HG03139 (cell line): ENCODE measurements at regions not wholly inside any gene's neighbourhood (a gene's known extent, or its start where the extent isn't known, plus 50 kb on each side); places are given as distances from the start of the nearest gene placed in this dataset.
"Not testable (repeated sequence)": the region's sequence is repeated elsewhere in the genome, so short reads cannot be mapped to it uniquely, and the experiment has no call there.

Experiments used
- ATAC-seq: cut with Tn5 transposase; IDR thresholded peaks from one replicate; pipeline ENCODE4 v1.9.1; 2021; ENCODE audit not compliant: unreplicated experiment

- ATAC-seq = no peak
Observed at GRCh38 chr1:105467549-105467948, 1588.9 kb upstream of the PRMT6 start.

GRCh38 chr1:105470541-105470940 is 1585.9 kb upstream of the PRMT6 start:
- not testable (repeated sequence) for ATAC-seq

DNA sequence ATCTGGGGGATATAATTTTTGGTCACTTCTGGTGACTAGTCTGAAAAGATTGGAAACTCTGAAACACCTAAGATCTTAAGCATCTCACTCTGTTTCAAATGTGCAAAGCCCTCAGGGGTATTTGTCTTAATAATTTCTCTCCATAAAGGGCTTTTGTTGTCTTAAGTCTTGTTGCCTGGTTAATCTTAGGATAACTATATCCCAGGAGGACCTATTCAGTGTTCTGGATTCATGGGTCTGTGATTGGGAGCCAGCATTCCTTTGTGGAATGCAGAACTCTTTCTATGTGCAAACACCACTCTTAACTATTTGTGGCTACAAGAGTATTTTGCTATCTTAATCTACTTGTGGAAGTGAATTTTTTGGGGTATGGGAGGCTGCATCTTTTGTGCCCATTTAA is 1573.0 kb upstream of the PRMT6 start:
- no peak for ATAC-seq

DNA sequence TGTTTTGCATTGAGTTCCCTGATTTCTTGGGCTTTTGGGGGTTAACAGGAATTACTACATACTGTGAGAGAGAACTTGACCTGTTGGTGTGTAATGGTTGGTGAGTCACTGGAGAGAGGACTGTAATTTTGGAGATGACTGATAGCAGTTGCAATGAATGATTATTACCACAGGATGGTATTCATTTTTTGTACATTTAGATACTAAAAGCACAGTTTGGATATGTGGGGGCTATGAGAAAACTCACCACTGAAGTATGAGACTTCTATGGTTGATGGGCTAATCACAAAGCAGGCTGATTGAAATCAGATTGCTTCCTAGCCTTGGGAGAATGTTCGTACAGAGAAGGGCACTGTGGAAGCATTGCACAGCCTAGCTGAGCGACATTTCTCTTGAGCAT is 1571.3 kb upstream of the PRMT6 start:
- ATAC-seq = no peak

DNA sequence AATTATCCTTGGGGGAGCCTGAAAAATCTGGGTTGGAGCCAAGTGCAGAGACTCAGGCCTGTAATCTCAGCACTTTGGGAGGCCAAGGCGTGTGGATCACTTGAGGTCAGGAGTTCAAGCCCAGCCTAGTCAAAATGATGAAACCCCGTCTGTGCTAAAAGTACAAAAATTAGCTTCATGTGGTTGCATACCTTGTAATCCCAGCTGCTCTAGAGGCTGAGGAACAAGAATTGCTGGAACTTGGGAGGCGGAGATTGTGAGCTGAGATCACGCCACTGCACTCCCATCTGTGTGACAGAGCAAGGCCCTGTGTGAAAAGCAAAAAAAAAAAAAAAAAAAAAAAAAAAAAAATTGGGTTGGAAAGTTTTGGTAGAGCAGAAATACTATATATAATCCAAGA is 1563.6 kb upstream of the PRMT6 start:
- ATAC-seq = no peak

- ATAC-seq = no peak
Observed at GRCh38 chr1:105516068-105516467, 1540.4 kb upstream of the PRMT6 start.

GRCh38 chr1:105533996-105534395 is 1522.5 kb upstream of the PRMT6 start:
- ATAC-seq = no peak

- ATAC-seq = no peak
Observed at GRCh38 chr1:105544475-105544874, 1512.0 kb upstream of the PRMT6 start.

- ATAC-seq = no peak
Observed at GRCh38 chr1:105556266-105556665, 1500.2 kb upstream of the PRMT6 start.

DNA sequence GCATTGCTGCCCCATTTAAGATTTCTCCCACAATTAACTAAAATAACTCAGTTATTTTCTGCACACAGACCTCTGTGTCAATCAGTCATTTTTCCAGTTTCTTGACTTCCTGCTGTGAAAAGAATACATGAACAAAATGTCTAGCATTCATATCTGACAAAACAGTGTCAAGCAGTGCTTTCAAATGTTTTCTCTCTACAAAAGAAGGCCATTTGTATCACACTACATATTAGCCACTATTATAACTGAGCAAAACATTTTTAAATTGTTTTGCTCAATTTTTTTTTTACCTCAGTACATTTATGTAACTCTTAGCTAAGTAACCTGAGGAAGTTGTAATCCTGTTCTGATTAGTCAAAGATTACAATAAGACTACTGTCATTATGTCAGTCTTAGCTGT is 1498.5 kb upstream of the PRMT6 start:
- no peak for ATAC-seq

DNA sequence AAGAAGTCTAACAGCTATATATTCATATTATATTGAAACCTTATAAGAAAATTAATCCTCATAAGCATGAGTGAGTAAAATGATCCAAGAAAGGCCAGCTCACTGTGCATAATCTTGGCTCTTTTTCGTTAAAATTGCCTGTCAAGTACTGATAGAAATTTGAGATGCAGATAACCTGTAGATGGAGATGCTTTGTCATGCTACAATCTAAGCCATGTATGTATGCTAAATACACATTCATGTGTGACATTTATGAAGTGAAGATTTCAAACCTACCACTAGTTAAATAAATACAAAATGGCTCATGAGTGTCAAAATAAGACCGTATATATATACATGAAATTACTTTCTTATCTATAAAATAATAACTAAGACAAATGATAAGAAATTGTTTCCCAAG is 1491.5 kb upstream of the PRMT6 start:
- no peak for ATAC-seq

DNA sequence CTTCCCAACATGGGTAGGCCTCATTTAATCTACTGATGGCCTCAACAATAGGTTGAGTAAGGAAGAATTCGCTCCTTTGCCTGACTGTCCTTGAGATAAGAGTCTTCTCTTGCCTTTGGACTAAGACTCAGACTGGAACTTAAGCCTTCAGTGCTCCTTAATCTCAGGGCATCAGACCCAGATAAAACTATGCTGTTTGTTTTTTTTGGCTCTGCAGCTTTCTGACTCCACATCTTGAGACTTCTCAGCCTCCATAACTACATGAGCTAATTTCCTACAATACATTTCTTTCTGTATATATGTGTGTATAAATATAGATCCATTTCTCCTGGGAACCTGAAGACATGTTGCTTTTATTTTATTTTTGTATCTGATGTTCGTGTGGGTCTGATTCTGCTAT is 1470.7 kb upstream of the PRMT6 start:
- no peak for ATAC-seq

- ATAC-seq = no peak
Observed at GRCh38 chr1:105591681-105592080, 1464.8 kb upstream of the PRMT6 start.

GRCh38 chr1:105608713-105609112 is 1447.8 kb upstream of the PRMT6 start:
- no peak for ATAC-seq

DNA sequence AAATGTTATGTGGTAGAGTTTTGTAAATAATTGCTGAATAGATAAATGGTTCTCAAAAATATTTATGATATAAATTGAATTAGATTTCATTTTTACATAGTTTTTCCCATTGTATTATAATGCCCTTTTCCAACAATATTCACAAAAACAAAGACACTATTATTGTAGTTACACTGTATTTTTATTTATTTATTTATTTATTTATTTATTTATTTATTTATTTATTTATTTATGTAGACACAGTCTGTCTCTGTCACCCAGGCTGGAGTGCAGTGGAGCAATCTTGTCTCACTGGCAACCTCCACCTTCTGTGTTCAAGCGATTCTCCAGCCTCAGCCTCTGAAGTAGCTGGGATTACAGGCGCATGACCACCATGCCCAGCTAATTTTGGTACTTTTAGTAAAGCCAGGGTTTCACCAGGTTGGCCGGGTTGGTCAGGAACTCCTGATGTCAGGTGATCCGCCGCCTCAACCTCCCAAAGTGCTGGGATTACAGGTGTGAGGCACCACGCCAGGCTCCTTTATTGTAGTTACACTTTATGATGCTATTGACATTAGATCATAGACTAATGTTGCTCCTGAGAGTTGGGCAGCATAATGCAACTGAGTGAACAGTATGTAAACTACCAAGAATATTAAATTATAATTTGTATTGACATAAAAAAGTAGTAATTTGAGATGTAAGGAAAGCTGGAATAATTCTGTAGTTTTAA is 1430.0 kb upstream of the PRMT6 start:
- ATAC-seq = no peak

DNA sequence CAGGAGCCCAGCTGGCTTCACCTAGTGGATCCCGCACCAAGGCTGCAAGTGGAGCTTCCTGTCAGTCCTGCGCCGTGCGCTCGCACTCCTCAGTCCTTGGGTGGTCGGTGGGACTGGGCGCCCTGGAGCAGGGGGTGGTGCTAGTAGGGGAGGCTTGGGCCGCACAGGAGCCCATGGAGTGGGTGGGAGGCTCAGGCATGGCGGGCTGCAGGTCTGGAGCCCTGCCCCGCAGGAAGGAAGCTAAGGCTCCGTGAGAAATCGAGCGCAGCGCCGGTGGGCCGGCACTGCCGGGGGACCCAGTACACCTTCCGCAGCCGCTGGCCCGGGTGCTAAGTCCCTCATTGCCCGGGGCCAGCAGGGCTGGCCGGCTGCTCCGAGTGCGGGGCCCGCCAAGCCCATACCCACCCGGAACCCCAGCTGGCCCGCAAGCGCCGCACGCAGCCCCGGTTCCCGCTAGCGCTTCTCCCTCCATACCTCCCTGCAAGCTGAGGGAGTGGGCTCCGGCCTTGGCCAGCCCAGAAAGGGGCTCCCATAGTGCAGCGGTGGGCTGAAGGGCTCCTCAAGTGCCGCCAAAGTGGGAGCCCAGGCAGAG is 1425.2 kb upstream of the PRMT6 start:
- not testable (repeated sequence) for ATAC-seq

DNA sequence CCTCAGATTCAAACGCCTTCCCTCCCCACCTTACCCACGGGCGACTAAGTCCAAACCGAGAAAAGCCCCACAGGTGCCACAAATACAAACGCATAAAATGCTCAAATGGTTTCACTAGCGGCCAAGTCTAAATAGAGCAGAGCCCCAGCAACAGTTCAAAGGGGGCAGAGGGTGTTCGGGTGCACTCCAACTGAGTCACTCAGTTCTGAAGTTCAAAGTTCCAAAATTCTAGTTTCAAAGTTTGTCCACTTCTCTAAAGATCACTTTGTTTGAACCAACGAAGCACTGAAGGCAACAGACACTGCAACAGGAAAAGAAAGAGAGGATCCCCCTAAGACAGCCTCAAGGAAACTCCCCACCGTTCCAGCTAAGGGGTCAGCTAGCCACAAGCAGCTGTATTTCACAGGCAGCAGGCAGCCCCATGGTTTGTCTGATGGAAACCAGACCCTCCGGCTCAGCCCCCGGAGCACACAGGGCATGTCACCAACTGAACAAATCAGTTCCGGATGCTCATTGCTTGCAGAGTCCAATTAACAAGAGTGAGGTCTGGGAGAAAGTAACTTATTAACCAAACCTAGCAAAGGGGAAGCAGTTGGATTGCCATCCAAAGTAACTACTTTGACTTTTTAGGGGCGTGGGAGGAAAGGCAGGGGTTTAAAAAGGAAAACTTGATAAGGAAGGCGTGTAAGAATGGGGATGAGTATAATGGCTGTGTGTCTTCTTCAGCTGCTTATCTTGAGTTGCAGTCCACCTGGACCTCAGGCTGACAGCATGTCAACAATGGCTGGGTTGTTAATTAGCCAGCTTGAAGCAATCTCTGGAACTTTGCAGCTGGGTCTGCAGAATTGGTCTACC is 1423.9 kb upstream of the PRMT6 start:
- no peak for ATAC-seq

GRCh38 chr1:105636052-105636451 is 1420.4 kb upstream of the PRMT6 start:
- ATAC-seq = no peak

DNA sequence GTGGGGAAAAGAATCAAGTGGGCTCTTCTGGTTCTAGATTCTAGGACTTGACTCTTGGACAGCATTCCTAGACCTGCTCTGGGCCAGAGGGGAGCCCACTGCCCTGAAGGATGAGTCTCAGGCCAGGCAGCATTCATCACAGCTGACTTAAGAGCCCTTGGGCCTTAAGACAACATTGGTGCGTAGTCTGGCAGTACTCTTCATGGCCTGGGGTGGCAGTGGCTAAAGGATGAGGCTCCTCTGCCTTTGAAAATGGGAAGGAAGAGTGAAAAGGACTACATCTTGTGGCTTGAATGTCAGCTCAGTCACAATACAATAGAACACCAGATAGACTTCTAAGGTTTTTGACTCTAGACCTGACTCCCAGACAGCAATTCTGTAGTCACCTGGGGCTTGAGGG is 1415.1 kb upstream of the PRMT6 start:
- no peak for ATAC-seq

- no peak for ATAC-seq
Observed at GRCh38 chr1:105652109-105652508, 1404.4 kb upstream of the PRMT6 start.

DNA sequence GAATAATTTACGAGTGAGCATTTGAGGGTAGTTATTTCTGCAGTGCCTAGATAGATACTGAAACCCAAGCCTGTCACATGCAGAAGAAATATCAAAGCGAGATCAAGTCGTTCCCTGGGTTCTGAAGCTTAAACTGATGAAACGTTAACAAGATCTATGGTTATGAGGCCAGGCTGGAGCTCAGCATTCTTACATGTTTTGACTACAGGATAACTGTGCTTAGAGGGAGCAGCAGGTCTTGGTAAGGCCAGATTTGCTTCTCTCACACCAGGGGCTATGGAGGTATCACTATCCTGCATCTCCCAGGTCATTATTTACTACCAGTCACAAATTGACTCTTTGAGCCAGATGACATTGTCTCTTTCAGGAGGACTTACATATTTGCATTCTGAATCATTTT is 1401.4 kb upstream of the PRMT6 start:
- no peak for ATAC-seq

- ATAC-seq = no peak
Observed at GRCh38 chr1:105664495-105664894, 1392.0 kb upstream of the PRMT6 start.
